Glutamatergic neuron (in vitro differentiated cells): ENCODE measurements at regions not wholly inside any gene's neighbourhood (a gene's known extent, or its start where the extent isn't known, plus 50 kb on each side); places are given as distances from the start of the nearest gene placed in this dataset.

Experiments used
- DNase-seq: peaks from one replicate; pipeline ENCODE4 v3.0.0; 2022
- H3K27ac Mint-ChIP-seq: one replicate; pipeline ENCODE4 v1.8.0; 2020; ENCODE audit warnings: mild to moderate bottlenecking, mixed read lengths, inconsistent platforms; ENCODE audit not compliant: unreplicated experiment
- H3K27me3 Mint-ChIP-seq: one replicate; pipeline ENCODE4 v1.8.0; 2020; ENCODE audit warnings: mild to moderate bottlenecking, moderate library complexity, mixed read lengths, inconsistent platforms; ENCODE audit not compliant: unreplicated experiment
- H3K36me3 Mint-ChIP-seq: one replicate; pipeline ENCODE4 v1.8.0; 2020; ENCODE audit warnings: mild to moderate bottlenecking, mixed read lengths, inconsistent platforms; ENCODE audit not compliant: unreplicated experiment
- H3K4me1 Mint-ChIP-seq: one replicate; pipeline ENCODE4 v1.8.0; 2020; ENCODE audit warnings: mild to moderate bottlenecking, low read depth, mixed read lengths, inconsistent platforms; ENCODE audit not compliant: unreplicated experiment
- H3K4me3 Mint-ChIP-seq: one replicate; pipeline ENCODE4 v1.8.0; 2020; ENCODE audit warnings: mild to moderate bottlenecking, mixed read lengths, inconsistent platforms; ENCODE audit not compliant: unreplicated experiment
- H3K9me3 Mint-ChIP-seq: one replicate; pipeline ENCODE4 v1.8.0; 2020; ENCODE audit warnings: mild to moderate bottlenecking, moderate library complexity, mixed read lengths, inconsistent platforms; ENCODE audit not compliant: unreplicated experiment
- TF ChIP-seq, protein P1 (sequence below): fragments of 200-600 bp; sonication (generic); IDR thresholded peaks from one replicate; pipeline ENCODE4 v1.5.0; 2021; ENCODE audit not compliant: partially characterized antibody, unreplicated experiment

DNA sequence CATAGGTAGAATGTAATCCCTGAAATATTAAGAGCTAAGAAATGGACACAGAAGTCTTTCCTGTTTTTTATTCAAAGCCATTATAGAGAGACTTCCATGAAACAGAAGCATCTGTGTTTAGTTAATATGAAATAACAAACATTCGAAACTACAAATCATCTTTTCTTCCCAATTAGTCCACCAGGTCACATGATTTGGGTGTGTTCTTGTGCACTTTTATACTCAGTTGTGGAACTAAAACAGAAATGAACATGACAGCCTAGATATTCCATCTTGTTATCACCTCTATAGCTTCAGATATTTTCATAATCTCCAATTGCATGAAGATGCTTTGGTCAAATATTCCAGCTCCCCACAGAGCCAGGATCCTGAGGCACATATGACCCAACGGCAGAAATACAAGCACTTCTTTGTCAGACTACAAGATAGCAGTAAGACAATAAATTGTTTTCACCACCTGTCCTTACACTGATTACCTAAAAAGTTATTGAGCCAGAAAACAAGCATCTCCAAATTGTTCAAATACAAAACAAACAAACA lies 116.8 kb upstream of the BEND6 start:
- Mint-ChIP-seq H3K4me1 (peaks cover 32% of the 10 kb centered on the region), H3K27ac (peak overlapping the region; percentile 83), H3K4me3 (peak overlapping the region; percentile 88)

DNA sequence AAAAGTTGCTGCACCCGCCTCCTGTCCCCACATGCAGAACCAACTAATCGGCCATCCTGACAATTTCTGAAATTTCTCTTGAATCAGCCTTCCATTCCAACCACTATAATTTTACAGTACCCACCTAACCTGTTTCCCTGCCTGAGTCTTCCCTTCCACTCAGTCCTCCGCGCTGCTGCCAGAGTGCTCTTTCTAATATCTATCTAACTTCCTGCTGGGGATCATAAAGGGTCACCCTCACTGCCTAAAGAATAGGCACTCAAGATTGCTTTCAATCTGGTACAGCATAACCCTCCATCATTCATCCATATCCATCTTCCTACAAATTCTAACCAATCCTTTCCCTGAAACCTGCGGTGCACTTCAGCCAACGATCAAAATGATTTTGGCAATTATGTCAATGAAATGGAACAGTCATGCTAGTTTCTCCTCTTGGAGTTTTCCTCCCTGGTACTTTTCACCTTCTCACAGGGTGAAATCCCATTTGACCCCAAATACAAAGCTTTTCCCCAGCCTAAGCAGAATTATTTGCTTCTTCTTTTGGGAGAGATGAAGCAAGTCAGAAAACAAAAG lies 117.5 kb upstream of the BEND6 start:
- Mint-ChIP-seq H3K27ac (peak overlapping the region; percentile 31), H3K4me3 (peak overlapping the region; percentile 88), H3K27me3 (peaks cover 3% of the 10 kb centered on the region), H3K4me1 (peaks cover 32% of the 10 kb centered on the region), H3K9me3 (peaks cover 13% of the 10 kb centered on the region), H3K36me3 (no peaks in the 10 kb centered on the region)
- no peak for DNase-seq
- TF ChIP-seq, protein P1, sequence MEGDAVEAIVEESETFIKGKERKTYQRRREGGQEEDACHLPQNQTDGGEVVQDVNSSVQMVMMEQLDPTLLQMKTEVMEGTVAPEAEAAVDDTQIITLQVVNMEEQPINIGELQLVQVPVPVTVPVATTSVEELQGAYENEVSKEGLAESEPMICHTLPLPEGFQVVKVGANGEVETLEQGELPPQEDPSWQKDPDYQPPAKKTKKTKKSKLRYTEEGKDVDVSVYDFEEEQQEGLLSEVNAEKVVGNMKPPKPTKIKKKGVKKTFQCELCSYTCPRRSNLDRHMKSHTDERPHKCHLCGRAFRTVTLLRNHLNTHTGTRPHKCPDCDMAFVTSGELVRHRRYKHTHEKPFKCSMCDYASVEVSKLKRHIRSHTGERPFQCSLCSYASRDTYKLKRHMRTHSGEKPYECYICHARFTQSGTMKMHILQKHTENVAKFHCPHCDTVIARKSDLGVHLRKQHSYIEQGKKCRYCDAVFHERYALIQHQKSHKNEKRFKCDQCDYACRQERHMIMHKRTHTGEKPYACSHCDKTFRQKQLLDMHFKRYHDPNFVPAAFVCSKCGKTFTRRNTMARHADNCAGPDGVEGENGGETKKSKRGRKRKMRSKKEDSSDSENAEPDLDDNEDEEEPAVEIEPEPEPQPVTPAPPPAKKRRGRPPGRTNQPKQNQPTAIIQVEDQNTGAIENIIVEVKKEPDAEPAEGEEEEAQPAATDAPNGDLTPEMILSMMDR = no peak

More for the DNA sequence above, 116.8 kb upstream of the BEND6 start:
- peaks cover 9% of the 10 kb centered on the region for H3K27me3 Mint-ChIP-seq
- DNase-seq = no peak
- no peaks in the 10 kb centered on the region for H3K36me3 Mint-ChIP-seq
- peaks cover 20% of the 10 kb centered on the region for H3K9me3 Mint-ChIP-seq
- TF ChIP-seq, protein P1 = no peak

DNA sequence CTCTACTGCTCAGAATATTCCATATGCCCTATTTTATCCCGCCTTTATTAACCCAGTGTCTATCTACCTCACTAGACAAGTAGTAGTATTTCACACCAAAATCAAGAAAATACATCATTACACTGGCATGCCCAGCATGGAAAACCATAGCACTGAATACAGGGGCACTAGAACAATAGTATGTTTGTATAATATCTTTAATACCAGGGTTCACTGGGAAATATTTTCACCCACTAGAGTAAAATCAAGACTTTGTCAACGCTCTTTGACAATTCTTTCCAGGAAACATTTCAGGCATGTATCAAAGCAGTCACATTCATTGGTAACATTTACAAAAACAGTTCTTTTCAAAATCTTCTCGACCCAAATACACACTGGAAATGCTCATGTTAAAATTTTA lies 119.3 kb upstream of the BEND6 start:
- Mint-ChIP-seq H3K9me3 (peaks cover 7% of the 10 kb centered on the region), H3K27me3 (no peaks in the 10 kb centered on the region), H3K4me1 (peaks cover 45% of the 10 kb centered on the region), H3K36me3 (no peaks in the 10 kb centered on the region), H3K4me3 (no peak overlapping the region), H3K27ac (no peak overlapping the region)
- TF ChIP-seq, protein P1 = no peak
- no peak for DNase-seq

- no peak for DNase-seq
- peaks cover 6% of the 10 kb centered on the region for H3K9me3 Mint-ChIP-seq
- H3K27ac Mint-ChIP-seq = no peak overlapping the region
- H3K27me3 Mint-ChIP-seq = no peaks in the 10 kb centered on the region
- H3K4me3 Mint-ChIP-seq = no peak overlapping the region
- H3K4me1 Mint-ChIP-seq = peaks cover 46% of the 10 kb centered on the region
- TF ChIP-seq, protein P1 = no peak
- no peaks in the 10 kb centered on the region for H3K36me3 Mint-ChIP-seq
These were observed 121.0 kb upstream of the BEND6 start for GRCh38 chr6:56833873-56834272.

DNA sequence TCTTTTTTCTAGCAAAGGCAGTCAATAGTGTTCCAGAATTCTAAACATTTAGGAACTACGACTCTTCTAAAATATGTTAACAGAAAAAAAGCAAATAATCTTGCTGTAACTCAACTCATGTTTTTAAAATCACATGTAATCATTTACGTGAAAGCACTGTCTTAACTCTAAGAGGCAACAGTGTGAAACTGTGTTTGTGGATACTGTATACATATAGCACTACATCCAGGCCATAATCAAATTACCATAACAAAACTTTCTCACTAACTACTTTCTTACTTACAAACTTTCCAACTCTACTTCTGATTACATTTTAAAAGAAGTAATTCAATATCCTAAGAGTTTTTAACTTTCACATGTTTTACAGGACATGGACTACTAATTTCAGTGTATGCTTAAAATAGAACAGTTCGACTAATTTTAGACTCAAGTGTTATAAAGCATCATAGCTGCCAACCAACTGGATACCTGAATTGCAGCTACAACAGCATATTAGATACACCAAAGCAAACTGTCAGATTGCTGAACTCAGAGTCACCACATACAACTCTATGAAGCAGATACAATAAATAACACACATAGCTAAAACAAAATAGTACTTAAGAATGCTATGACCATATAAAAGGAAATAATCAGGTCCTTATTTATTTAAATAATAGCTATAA lies 121.6 kb upstream of the BEND6 start:
- TF ChIP-seq, protein P1 = no peak
- Mint-ChIP-seq H3K36me3 (no peaks in the 10 kb centered on the region), H3K4me3 (no peak overlapping the region), H3K27me3 (no peaks in the 10 kb centered on the region), H3K9me3 (peaks cover 6% of the 10 kb centered on the region), H3K27ac (no peak overlapping the region), H3K4me1 (peaks cover 46% of the 10 kb centered on the region)
- no peak for DNase-seq
